Mesothelial cell of epicardium (in vitro differentiated cells): ENCODE measurements at regions not wholly inside any gene's neighbourhood (a gene's known extent, or its start where the extent isn't known, plus 50 kb on each side); places are given as distances from the start of the nearest gene placed in this dataset.
A peak's percentile ranks its signal among the peaks of the same experiment; 100 is the strongest.

ENCODE experiments used
- DNase-seq, 2 experiments: peaks; one replicate each; pipeline ENCODE4 v3.0.0; 2021; ENCODE audit warnings: low spot score in 2 of 2; ENCODE audit not compliant: unreplicated experiment in 2 of 2
- H3K27ac Mint-ChIP-seq: 2 replicates; pipeline ENCODE4 v1.8.0; 2021; ENCODE audit warnings: mixed read lengths
- H3K27me3 Mint-ChIP-seq: 2 replicates; pipeline ENCODE4 v1.8.0; 2021; ENCODE audit warnings: low read depth, mixed read lengths
- H3K36me3 Mint-ChIP-seq: 2 replicates; pipeline ENCODE4 v1.8.0; 2021; ENCODE audit warnings: mixed read lengths
- H3K4me1 Mint-ChIP-seq: 2 replicates; pipeline ENCODE4 v1.8.0; 2021; ENCODE audit warnings: mixed read lengths
- H3K4me3 Mint-ChIP-seq: 2 replicates; pipeline ENCODE4 v1.8.0; 2021; ENCODE audit warnings: mild to moderate bottlenecking, moderate library complexity, mixed read lengths
- H3K9me3 Mint-ChIP-seq: 2 replicates; pipeline ENCODE4 v1.8.0; 2021; ENCODE audit warnings: mixed read lengths
- CTCF ChIP-seq: fragments of 200-600 bp; sonication (generic); IDR thresholded peaks from one replicate; pipeline ENCODE4 v1.5.0; 2021; ENCODE audit warnings: antibody characterized with exemption; ENCODE audit not compliant: unreplicated experiment

GRCh38 chr3:175985781-175986180 is 1126.6 kb downstream of the NAALADL2 start:
- no peak for DNase-seq
- Mint-ChIP-seq H3K27ac (no peak overlapping the region), H3K27me3 (no peaks in the 10 kb centered on the region), H3K4me3 (no peak overlapping the region), H3K9me3 (peaks cover 51% of the 10 kb centered on the region), H3K36me3 (peaks cover 6% of the 10 kb centered on the region), H3K4me1 (peaks cover 3% of the 10 kb centered on the region)
- no peak for TF ChIP-seq CTCF

GRCh38 chr3:175983379-175983778 is 1124.2 kb downstream of the NAALADL2 start:
- H3K27me3 Mint-ChIP-seq = no peaks in the 10 kb centered on the region
- H3K9me3 Mint-ChIP-seq = peaks cover 51% of the 10 kb centered on the region
- H3K27ac Mint-ChIP-seq = no peak overlapping the region
- no peak for TF ChIP-seq CTCF
- DNase-seq = no peak
- H3K4me1 Mint-ChIP-seq = peaks cover 8% of the 10 kb centered on the region
- H3K36me3 Mint-ChIP-seq = peaks cover 6% of the 10 kb centered on the region
- no peak overlapping the region for H3K4me3 Mint-ChIP-seq

GRCh38 chr3:175980486-175981090 is 1121.5 kb downstream of the NAALADL2 start:
- DNase-seq = no peak
- Mint-ChIP-seq H3K27ac (peak overlapping the region; percentile 72), H3K9me3 (peaks cover 42% of the 10 kb centered on the region), H3K4me1 (peaks cover 8% of the 10 kb centered on the region), H3K4me3 (no peak overlapping the region), H3K27me3 (no peaks in the 10 kb centered on the region), H3K36me3 (peaks cover 3% of the 10 kb centered on the region)
- no peak for TF ChIP-seq CTCF

GRCh38 chr3:175977968-175978752 is 1119.0 kb downstream of the NAALADL2 start:
- DNase-seq = no peak
- no peak for TF ChIP-seq CTCF
- H3K4me1 Mint-ChIP-seq = peaks cover 8% of the 10 kb centered on the region
- H3K27me3 Mint-ChIP-seq = no peaks in the 10 kb centered on the region
- H3K9me3 Mint-ChIP-seq = peaks cover 27% of the 10 kb centered on the region
- no peak overlapping the region for H3K4me3 Mint-ChIP-seq
- no peaks in the 10 kb centered on the region for H3K36me3 Mint-ChIP-seq
- H3K27ac Mint-ChIP-seq = no peak overlapping the region

- no peak for DNase-seq
- no peak for TF ChIP-seq CTCF
- H3K9me3 Mint-ChIP-seq = peaks cover 42% of the 10 kb centered on the region
- H3K27me3 Mint-ChIP-seq = no peaks in the 10 kb centered on the region
- peaks cover 7% of the 10 kb centered on the region for H3K36me3 Mint-ChIP-seq
- no peak overlapping the region for H3K27ac Mint-ChIP-seq
- no peak overlapping the region for H3K4me3 Mint-ChIP-seq
- H3K4me1 Mint-ChIP-seq = no peaks in the 10 kb centered on the region
These were observed 1110.3 kb downstream of the NAALADL2 start for GRCh38 chr3:175969456-175969855.
